GM18499 (cell line): ENCODE measurements at regions not wholly inside any gene's neighbourhood (a gene's known extent, or its start where the extent isn't known, plus 50 kb on each side); places are given as distances from the start of the nearest gene placed in this dataset.

Source experiments
- ATAC-seq: cut with Tn5 transposase; IDR thresholded peaks from one replicate; pipeline ENCODE4 v1.9.1; 2021; ENCODE audit warnings: moderate number of reproducible peaks; ENCODE audit not compliant: insufficient read depth, unreplicated experiment

DNA sequence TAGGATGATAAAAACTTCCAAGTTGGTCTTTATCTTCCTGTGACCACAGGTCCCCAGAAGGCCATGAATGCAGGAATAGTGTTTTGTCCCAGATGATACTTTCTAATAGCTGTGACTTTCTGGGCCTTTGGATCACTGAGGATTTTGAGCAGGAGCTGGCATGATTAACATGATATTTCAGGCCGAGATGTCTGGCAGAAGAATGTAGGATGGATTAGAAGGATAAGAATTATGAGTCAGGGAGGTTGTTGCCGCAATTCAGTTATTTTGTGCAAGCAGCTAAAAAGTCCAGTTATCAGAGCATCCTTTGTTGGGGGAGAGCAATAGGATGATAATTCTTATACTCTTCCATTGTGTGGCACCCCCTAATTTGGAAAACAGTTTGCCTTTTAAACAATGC lies 189.7 kb downstream of the PSAT1 start:
- ATAC-seq, result no peak

DNA sequence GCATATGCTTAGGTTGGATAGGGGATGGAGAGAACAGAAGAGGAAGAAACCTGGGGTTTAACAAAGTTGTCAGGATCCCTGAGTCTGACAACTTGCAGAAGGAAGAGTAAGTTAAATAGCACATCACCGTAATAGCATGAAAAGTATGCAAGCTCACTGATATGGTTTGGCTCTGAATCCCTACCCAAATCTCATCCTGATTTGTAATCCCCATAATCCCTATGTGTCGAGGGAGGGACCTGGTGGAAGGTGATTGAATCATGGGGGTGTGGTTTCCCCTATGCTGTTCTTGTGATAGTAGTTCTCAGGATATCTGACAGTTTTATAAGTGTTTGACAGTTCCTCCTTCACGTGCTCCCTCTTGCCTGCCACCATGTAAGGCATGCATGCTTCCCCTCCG lies 193.3 kb downstream of the PSAT1 start:
- ATAC-seq, result no peak

DNA sequence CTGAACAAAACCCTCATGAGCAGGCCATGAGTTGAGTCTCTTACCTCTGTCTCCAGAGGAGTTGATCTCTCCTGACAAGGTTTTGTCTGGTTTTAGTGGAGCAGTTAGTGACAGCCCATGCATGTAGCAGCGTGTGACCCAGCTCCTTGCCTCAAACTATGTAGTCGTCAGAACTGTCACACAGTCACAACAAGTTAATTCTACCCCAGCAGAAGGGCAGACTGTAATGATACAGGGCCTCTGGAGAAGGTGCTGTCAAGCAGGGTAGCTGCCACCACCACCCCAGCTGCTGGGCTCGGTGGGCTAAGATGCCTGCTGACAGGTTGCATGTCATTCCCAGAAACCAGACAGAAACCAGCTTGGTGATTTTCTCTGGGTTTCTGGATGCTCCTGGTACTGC lies 194.5 kb downstream of the PSAT1 start:
- no peak for ATAC-seq

DNA sequence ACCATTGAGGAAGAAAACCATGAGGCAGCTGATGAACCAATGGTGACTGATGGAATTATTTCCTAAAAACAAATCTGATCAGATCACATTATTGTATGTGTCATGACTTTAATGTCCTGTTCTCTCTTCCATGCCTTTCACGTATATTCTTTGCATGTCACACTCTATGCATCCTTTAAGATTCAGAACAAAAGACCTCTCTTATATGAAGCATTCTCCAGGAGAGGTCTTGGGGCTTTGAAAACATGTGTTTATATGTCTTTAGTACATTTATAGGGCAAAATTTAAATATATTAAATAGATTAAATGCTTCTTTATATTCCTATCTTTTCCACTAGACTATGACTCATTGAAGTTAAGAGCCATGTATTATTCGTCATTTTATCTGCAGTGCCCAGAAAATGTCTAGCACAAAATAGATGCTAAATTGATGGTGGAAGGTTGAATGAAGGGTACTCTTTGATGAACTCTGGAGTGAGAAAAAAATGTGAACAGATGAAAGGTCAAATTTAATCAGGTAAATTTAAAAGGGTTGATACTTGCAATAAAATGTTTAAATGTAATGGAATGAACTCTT lies 196.3 kb downstream of the PSAT1 start:
- no peak for ATAC-seq

DNA sequence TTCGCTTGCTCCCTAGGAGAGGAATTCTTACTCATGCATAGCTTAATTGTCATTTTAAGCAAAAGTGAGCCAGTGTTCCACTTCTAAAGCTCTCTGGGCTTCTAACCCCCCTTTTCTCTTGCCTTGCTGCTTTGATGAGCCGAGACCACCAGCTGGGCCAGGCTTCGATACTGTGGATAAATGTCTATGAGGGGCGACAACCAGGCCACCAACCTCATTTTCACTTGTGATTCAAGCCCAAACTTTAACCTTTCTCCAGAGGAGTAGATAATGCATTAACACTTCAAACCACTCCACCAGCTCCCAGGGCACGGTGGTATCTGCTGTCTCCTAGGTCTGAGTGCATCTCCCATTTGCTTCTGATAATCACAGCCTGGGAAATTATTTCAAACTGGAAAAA lies 205.6 kb downstream of the PSAT1 start:
- no peak for ATAC-seq

DNA sequence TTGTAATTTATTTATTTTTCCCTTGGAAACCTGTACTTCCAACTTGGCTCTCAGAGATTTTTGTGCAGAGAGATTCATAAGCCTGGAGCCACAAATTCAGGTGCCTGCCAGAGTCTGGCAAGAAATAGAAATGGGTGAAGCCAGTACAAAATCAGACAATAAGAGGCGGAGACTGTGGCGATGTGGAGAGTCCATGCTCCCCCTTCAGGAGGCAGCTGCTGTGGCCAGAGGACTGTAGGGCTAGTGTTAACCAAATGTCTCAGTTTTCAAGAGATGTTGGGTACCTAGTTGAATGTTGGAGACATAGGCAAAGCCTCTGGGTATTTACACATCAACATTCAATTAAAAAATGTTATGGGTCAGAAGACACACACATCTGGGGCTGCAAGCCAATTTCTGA lies 208.6 kb downstream of the PSAT1 start:
- ATAC-seq, result no peak

DNA sequence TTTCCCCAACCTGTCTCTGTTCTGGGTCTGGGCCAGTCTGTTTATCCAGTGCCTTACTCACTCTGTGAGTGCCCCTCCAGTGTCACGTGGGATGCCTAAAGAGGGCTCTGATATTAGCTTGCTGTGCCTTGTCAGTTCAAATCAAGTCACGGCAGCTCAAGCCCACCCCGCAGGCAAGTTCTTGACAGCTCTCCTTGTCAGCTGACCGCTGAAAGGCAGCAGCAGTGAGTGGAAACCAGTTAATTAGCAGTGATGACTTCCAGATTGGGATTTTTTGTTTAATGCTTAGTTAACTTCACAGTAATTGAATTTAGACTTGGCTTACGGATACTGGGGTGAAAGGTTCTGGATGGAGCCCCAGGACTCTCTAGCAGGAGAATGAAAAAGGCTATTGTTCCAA lies 210.1 kb downstream of the PSAT1 start:
- no peak for ATAC-seq

DNA sequence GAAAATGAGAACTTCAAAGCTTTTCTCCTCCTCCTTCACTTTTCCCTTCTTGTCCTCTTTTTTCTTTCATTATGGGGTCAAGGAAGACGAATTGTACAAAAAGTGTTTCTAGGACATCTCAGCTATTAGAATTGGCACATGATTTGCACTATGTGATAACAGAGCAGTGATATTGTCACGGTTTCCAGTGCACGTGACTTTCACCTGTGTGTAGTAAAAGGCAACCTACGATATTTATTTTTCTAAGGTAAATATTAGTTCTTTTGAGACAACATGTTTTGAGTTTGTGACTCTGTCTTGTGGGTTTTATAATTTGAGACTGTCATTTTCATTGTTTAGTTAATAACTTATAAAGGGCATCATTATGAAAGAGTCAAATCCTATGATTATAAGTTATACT lies 213.1 kb downstream of the PSAT1 start:
- no peak for ATAC-seq

DNA sequence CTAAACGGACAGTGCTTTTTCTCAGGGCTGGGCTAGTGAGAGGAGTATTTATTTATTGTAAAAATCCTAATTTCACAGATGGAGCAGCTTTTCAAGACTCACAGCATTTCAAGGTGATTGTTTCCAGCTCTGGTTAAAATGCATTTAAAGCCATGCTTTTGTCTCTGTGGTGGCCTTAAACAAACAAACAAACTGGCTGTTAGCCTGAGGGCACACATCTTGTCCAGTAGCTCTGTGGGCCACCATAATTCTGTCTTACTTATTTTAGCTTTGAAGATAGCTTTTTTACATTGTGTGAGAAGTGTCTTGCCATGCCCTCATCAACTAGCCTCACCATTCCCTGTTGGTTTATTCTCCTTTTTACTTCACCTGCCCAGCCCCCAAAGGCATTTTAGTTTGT lies 218.2 kb downstream of the PSAT1 start:
- no peak for ATAC-seq

DNA sequence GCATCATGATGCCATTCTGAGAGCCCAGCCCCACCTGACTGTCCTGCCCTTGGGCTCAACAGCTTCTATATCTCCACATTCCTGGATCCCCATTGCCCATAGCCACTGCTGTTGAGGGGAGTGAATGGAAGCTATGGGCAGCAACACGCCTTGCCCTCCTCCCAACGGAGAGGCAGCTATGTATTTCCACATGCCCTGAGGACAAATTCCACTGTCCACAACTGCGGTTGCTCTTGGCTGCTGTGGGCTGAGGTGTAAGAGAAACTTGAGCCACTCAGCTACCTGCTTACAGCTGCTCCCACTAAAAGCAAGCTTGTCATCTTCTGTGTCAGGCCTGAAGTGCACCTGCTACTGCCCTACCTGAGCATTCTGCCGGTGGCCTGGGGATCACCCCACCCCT lies 222.9 kb downstream of the PSAT1 start:
- no peak for ATAC-seq

DNA sequence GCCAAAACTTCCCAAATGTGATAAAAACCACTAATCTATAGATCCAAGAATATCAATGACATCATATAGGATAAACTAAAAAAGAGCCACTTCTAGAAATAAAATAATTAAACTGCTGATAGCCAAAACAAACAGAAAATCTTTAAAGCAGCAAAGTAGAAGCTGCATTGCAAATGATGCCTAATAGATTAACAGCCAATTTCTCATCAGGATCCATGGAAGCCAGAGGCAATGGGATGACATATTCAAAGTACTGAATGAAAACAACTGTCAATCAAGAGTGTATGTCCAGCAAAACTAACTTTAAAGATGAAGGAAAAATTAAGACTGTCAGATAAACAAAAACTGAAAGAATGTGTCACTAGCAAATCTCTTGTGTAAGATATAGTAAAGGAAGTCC lies 224.8 kb downstream of the PSAT1 start:
- no peak for ATAC-seq

DNA sequence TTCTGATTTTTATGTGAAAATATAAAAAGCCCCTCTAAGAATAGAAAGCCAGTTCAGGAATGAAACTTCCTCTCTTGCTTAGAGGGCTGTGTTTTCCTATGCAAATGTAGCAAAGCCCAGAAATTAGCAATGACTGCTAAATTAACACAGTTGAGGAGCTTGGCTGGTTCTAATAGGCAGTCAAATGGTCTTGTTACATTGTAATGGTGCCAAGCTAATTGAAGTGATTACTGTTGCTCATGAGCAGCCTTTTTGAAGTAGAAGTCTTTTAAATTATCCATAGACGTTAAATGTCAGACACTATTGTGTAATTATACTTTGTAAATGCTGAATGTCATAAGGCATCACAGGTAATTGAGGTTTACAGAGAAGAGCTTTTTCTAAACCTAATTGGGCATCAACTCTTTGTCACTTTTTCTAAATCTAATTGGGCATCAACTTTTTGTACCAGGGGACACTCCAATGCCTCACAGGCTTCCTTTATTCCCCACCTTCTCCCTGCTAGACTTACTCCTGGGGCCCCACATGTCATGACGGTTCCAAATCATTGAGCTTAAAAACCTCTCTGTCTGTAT lies 229.1 kb downstream of the PSAT1 start:
- ATAC-seq, result no peak

DNA sequence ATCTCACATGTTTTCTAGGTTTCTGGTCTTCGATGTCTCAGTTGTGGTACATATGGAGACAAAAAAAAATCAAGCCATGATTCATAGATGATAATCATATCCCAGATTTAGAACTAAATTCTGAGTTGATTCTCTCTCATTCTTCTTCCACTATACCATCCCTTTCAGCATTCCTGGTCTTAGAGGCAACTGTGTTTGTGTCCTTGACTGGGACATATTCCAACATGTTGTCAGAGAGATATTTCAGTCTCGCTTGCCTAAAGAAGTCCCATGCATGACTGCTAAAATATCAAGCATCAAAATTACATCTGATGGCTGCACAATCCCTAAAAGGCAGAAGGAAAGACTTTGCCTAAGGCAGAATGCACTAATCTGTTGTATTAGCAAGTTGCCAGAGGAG lies 236.6 kb downstream of the PSAT1 start:
- ATAC-seq, result no peak

DNA sequence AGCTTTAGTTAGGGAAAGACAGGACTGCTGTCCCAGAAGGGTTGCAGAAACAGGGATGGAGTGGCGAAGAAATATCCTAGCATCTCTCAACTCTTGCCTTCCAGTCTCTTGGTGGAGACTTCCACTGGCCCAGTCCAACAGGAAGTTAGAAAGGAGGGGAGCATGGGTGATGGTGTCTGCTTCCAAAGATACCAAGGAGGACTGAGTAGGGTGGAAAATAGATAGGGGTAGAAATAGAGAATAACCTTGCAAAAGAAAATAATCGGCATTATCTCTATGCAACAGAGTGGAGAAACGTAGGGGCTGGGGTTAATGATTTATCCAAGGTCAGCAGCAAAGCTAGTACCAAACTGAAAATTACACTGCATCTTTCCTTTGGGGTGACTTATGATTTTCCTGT lies 242.3 kb downstream of the PSAT1 start:
- no peak for ATAC-seq

DNA sequence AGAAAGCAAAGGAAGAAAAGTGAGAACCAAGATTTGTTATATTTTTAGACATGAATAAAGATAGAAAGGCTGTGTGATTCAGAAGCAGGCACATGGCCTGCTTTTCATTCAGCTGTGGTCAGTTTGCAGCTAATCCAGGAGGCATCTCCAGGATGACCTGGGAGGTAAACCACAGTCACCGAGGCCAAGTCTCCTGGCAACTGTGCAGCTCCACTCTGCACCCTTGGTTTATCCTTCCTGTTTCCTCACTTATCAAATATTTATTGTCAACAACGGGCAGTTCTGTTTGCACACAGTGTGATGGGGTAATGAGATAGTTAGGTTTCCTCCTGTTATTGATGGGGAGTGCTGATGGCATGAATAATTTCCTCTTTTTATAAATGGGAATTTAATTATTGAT lies 243.0 kb downstream of the PSAT1 start:
- no peak for ATAC-seq

DNA sequence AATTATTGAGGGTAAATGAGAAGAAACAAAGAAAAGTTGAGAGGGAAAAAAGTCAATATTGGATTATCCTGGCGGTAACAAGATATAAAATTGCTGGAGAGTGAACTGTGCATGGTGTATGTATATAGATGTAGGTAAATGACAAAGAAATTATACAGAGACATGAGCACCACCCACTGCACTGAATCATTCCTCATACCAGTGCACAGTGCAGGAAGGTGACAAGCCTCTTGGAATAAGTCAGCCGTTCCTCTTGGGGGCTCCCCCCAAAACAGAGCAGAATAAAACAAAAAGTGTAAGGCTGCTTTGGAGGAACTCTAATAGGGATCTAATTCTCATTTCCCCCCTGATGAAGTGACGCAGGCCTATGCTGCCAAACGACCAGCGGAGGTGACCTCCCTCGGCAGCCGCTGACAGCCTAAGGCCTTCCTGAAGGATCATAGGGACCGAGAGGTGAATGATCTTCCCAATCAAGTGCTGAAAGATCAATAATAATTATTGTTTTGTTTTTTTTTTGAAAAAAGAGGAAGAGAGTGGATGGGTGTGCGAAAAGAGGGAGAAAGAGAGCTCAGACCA lies 245.0 kb downstream of the PSAT1 start:
- no peak for ATAC-seq

DNA sequence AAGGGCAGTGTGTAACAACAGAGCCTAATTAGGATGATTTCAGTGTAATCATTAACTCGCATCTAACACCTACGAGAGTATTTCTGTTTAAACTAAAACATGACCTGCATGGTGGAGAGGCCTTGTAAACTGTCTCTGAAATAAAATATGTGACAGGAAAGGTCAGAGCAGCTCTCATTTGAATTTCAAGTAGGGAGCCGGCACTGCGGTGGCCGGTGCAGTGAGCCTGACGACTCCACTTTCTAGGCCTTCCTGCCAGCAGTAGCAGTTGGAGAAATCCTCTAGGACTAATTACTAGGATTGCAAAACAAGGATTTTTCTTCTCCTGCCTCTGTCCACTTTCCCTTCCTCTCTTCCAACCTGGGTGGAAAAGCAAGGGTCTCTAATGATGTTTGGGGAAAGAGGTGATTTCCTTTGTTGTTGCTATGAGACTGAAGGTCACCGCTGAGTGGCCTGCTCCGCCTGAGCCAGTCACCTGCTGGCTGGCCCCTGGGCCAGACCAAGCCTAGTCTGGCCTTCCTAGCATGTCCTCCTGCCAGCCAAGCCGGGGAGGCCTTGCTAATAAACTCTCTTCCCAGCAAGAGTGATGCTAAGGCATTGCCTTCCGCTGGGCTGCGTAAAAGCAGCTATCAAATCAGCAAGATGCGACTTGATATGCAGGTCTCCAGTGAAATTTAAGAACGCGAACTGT lies 245.7 kb downstream of the PSAT1 start:
- ATAC-seq, result no peak

DNA sequence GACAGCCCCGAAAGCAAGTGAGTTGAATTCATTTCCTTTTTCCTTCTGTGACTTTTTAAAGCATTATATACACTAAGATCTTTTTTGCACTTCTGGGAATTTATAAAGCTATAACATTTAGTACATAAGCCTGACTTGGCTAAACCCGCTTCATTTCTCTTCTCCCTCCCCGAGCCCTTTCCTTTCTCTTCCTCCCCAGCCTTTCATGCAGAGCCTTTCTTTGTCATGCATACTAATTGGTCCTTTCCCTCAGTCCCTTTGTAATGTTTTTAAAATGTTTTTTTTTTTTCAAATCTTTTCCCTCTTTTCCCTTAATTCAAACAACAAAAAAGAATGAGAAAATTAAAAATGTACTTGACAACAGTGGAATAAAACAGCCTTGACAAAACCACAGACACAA lies 246.4 kb downstream of the PSAT1 start:
- no peak for ATAC-seq

DNA sequence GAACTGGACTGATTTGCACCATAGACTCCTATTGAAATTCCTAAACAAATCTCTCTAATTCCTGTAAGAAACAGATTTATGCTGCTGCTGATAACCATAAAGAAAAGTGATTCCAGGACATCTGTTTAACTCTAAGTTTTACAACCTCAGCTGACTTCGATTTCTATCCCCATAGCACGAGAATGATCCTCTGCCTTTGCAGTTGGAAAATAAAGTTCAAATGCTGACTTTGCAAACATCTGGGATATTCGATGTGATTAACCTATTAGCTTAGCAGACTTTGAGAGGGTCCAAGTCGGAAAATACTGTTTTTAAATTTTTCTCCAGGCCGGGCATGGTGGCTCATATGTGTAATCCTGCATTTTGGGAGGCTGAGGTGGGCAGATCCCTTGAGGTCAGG lies 247.3 kb downstream of the PSAT1 start:
- no peak for ATAC-seq

DNA sequence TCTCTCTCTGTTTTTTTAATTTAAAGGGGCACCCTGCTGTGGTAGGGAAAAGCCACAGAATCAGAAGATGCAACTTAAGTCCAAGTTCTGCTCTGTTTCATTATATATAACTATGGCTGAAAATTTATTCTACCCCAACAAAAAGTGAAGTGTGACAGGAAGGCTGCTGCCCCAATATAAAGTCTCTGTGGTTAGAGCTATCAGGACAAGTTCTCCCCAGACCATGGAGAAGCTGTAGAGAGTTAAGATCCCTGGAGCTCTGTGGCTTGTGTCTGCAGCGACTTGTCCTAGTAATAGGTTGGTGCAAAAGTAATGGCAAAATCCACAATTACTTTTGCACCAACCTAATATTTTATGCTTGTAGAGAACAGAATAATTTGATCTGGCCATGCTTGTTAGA lies 250.9 kb downstream of the PSAT1 start:
- ATAC-seq, result no peak

DNA sequence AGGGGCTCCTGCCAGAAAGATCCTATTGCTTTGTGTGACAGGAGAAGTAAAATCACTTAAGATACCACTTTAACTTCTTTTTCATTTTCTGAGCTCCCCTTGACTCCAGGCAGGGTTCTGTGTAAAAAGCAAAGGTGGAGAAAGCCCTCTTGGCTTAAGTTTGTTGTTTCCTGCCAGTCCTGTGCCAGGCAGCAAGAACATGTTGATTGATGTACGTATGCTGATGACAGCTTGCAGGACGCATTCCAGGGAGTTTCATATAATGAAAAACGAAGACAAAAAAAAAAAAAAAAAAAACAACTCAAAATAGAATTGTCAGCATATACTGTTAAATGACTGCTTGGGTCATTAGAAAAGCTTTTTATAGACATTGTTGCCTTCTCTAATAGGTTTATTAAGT lies 251.7 kb downstream of the PSAT1 start:
- no peak for ATAC-seq

DNA sequence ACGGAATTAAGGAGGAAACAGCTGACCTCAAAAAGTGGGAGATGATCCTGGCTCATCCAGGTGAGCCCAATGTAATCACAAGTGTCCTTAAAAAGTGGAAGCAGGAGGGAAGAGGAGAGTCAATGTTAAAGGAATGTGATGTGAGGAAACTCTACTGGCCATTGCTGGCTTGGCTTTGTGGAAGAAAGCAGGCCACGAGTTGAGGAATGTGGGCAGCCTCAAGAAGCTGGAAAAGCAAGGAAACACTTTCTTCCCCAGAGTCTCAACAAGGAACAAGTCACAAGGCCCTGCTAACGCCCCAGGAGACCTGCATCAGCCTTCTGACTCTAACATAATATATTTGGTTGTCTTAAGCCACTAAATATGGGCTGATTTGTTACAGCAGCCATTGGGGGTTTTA lies 252.8 kb downstream of the PSAT1 start:
- ATAC-seq, result no peak
